ENCODE measurements at regions not wholly inside any gene's neighbourhood (a gene's known extent, or its start where the extent isn't known, plus 50 kb on each side); places are given as distances from the start of the nearest gene placed in this dataset.

DNA sequence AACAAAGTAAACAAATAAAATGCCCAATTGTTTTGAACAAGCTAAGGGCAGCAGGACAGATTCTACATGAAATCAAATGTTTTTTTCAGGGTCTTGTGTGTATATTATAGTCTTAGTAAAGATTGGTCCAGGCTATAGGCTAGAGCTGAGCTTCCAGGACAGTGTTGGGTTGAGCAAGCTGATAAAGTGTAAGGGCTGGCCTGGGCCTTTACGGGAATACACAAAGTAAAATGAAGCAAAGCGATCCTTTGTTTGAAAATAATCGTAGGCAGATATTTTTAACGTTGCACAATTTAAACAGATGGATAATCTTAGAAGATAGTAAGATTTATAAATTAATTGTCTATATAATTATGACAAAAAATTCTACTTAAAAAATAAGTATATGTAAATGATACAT is 1204.6 kb downstream of the OTOL1 start:
- Histone ChIP-seq H3K4me1 (ENCODE audit: insufficient read depth, low read length, poor library complexity, severe bottlenecking) (no peaks in the 10 kb centered on the region), H3K9me3 (ENCODE audit: low read depth, low read length, poor library complexity, severe bottlenecking) (no peaks in the 10 kb centered on the region), H3K27me3 (replicated peaks; ENCODE audit: insufficient read depth, low read depth, low read length, poor library complexity) (no peaks in the 10 kb centered on the region), H3K36me3 (ENCODE audit: insufficient read depth, low read length, poor library complexity, severe bottlenecking) (no peaks in the 10 kb centered on the region), H3K27ac (ENCODE audit: low read depth, low read length, poor library complexity, severe bottlenecking) (no peak overlapping the region), H3K4me3 (ENCODE audit: low read depth, low read length, poor library complexity, severe bottlenecking) (no peak overlapping the region)
- POLR2A ChIA-PET (ENCODE audit: low non-redundant PET), result no interaction called here
- CTCF ChIA-PET, result no interaction called here
- no peak for DNase-seq (ENCODE audit: low spot score)
- intact Hi-C loops (cut with micrococcal nuclease; ENCODE audit: unreplicated experiment), result no loop called here
- TF ChIP-seq, protein P1, sequence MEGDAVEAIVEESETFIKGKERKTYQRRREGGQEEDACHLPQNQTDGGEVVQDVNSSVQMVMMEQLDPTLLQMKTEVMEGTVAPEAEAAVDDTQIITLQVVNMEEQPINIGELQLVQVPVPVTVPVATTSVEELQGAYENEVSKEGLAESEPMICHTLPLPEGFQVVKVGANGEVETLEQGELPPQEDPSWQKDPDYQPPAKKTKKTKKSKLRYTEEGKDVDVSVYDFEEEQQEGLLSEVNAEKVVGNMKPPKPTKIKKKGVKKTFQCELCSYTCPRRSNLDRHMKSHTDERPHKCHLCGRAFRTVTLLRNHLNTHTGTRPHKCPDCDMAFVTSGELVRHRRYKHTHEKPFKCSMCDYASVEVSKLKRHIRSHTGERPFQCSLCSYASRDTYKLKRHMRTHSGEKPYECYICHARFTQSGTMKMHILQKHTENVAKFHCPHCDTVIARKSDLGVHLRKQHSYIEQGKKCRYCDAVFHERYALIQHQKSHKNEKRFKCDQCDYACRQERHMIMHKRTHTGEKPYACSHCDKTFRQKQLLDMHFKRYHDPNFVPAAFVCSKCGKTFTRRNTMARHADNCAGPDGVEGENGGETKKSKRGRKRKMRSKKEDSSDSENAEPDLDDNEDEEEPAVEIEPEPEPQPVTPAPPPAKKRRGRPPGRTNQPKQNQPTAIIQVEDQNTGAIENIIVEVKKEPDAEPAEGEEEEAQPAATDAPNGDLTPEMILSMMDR (conservative IDR thresholded peaks at IDR 0.05; ENCODE audit: low read depth, low read length), result no peak
- no peak for TF ChIP-seq EZH2 (IDR thresholded peaks at IDR 0.05; ENCODE audit: borderline replicate concordance, low read depth, low read length, poor library complexity, severe bottlenecking)
- BruUV-seq (replicated peaks), result no TSS peak

DNA sequence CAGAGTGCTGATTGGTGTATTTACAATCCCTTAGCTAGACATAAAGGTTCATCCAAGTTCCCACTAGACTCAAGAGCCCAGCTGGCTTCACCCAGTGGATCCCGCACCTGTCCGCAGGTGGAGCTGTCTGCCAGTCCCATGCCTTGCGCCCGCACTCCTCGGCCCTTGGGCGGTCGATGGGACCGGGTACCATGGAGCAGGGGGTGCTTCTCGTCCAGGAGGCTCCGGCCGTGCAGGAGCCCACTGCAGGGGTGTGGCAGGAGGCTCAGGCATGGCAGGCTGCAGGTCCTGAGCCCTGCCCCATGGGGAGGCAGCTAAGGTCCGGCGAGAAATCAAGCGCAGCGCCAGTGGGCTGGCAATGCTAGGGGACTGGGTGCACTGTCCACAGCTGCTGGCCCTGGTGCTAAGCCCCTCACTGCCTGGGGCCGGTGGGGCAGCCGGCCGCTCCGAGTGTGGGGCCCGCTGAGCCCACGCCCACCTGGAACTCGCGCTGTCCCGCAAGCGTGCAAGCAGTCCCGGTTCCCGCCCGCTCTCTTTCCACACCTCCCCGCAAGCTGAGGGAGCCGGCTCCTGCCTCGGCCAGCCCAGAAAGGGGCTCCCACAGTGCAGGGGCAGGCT is 1206.3 kb downstream of the OTOL1 start:
- intact Hi-C loops (cut with micrococcal nuclease; ENCODE audit: unreplicated experiment), result no loop called here
- CTCF ChIA-PET, result no interaction called here

DNA sequence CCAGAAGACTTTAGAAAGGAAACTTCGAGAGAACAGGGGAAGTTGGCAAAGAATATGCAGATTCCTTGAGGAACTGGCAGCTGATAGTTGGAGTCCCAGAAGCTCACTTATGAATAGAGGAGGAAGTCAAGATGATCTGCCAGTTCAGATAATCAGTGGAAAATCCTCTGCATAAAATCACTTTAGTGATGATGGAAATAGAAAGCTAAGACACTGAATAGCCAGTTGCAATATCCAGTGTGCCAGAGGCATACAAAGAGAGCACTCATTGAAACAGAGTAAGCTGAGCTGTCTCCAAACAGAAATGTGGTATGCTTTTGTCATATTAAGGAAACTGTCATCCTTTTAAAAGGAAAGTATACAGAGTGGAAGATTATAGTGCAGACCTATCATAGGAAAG is 1207.6 kb downstream of the OTOL1 start:
- BruUV-seq (replicated peaks), result no TSS peak
- POLR2A ChIA-PET (ENCODE audit: low non-redundant PET), result no interaction called here

More for the DNA sequence above, 1206.3 kb downstream of the OTOL1 start:
- TF ChIP-seq, protein P1 (conservative IDR thresholded peaks at IDR 0.05; ENCODE audit: low read depth, low read length), result no peak
- TF ChIP-seq EZH2 (IDR thresholded peaks at IDR 0.05; ENCODE audit: borderline replicate concordance, low read depth, low read length, poor library complexity, severe bottlenecking), result no peak
- Histone ChIP-seq H3K27me3 (replicated peaks; ENCODE audit: insufficient read depth, low read depth, low read length, poor library complexity) (no peaks in the 10 kb centered on the region), H3K4me3 (ENCODE audit: low read depth, low read length, poor library complexity, severe bottlenecking) (no peak overlapping the region), H3K9me3 (ENCODE audit: low read depth, low read length, poor library complexity, severe bottlenecking) (no peaks in the 10 kb centered on the region), H3K4me1 (ENCODE audit: insufficient read depth, low read length, poor library complexity, severe bottlenecking) (no peaks in the 10 kb centered on the region), H3K36me3 (ENCODE audit: insufficient read depth, low read length, poor library complexity, severe bottlenecking) (no peaks in the 10 kb centered on the region), H3K27ac (ENCODE audit: low read depth, low read length, poor library complexity, severe bottlenecking) (no peak overlapping the region)
- POLR2A ChIA-PET (ENCODE audit: low non-redundant PET), result no interaction called here
- no peak for DNase-seq (ENCODE audit: low spot score)
- no TSS peak for BruUV-seq (replicated peaks)

More for the DNA sequence above, 1207.6 kb downstream of the OTOL1 start:
- CTCF ChIA-PET, result no interaction called here
- no peaks in the 10 kb centered on the region for H3K4me1 ChIP-seq (ENCODE audit: insufficient read depth, low read length, poor library complexity, severe bottlenecking)
- no peaks in the 10 kb centered on the region for H3K27me3 ChIP-seq (replicated peaks; ENCODE audit: insufficient read depth, low read depth, low read length, poor library complexity)
- DNase-seq (ENCODE audit: low spot score), result no peak
- no peak overlapping the region for H3K4me3 ChIP-seq (ENCODE audit: low read depth, low read length, poor library complexity, severe bottlenecking)
- intact Hi-C loops (cut with micrococcal nuclease; ENCODE audit: unreplicated experiment), result no loop called here
- no peaks in the 10 kb centered on the region for H3K9me3 ChIP-seq (ENCODE audit: low read depth, low read length, poor library complexity, severe bottlenecking)
- no peaks in the 10 kb centered on the region for H3K36me3 ChIP-seq (ENCODE audit: insufficient read depth, low read length, poor library complexity, severe bottlenecking)
- no peak for TF ChIP-seq EZH2 (IDR thresholded peaks at IDR 0.05; ENCODE audit: borderline replicate concordance, low read depth, low read length, poor library complexity, severe bottlenecking)
- TF ChIP-seq, protein P1 (conservative IDR thresholded peaks at IDR 0.05; ENCODE audit: low read depth, low read length), result no peak
- no peak overlapping the region for H3K27ac ChIP-seq (ENCODE audit: low read depth, low read length, poor library complexity, severe bottlenecking)

Data from A673 (cell line).